ENCODE measurements at regions not wholly inside any gene's neighbourhood (a gene's known extent, or its start where the extent isn't known, plus 50 kb on each side); places are given as distances from the start of the nearest gene placed in this dataset.

DNA sequence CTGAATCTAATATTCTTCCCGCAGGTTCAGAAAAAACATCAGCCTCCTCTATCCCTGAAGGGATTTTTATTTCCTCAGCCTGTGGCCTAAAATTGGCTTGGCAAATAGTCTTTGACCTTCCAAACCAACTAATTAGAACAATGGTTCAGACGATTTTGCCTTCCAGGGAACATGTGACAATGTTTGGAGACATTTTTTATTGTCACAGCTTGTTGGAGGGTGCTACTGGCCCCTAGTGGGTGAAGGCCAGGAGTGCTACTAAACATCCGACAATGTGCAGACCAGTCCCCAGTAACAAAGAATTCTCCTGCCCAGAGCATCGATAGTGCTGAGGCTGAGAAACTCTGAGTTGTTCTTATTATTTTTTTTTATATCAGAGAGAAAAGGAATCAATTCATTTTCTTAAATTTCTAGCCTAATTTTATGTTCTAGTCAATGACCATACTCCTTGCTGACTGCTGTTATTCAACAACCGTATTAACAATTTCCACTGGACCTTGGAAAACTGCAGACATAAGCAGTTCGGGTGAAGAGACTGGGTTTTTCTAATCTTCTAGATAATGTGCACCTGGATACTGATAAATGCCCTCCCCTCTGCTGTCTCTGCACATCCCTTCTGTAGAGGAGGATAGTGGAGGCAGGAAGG lies 280.7 kb downstream of the LMX1A start:
- intact Hi-C loops (cut with DNase I): loop anchor here (10.0 kb wide), 2 partner anchors 911 to 1711 kb away; no protein-coding TSS in a partner anchor
- no peak for DNase-seq (ENCODE audit: low spot score)

DNA sequence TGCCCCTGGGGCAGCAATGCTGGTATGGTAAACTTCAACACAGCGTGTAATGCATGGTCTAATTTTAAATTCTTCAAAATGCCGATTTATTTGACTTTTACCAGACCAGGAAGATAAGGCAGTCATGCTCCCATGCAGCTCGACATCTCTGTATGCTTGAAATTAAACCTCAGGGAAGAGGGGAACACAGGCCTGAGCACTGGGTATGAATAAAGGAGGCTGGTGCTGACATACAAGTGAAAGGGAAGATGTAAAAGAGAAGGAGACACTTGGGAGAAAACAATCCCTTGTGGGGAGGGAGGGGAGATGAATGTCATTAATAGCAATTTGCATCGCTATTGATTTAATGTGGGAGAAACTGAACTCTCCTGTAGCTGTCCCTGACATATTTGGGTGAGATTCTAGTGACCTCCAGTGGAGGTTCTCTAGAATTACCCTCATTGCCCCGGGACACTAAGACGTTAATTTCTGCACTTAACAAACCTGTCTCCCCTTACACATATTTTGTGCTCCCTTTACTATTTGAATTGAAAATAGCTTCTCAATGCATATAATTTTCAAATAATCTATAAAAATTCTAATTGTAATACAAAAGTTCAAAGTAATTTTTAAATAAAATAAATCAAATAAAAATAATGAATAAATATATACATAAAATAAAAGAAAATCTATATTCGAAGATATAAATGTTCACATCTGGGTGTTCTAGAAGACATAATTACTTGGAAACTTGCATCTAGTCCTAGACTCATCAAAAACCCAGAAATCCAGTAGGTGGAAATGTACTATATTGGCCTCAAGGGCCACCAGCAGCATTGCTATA lies 283.1 kb downstream of the LMX1A start:
- no peak for DNase-seq (ENCODE audit: low spot score)
- intact Hi-C loops (cut with DNase I): loop anchor here (5.0 to 10.0 kb wide), 4 partner anchors 909 to 1709 kb away; no protein-coding TSS in a partner anchor

DNA sequence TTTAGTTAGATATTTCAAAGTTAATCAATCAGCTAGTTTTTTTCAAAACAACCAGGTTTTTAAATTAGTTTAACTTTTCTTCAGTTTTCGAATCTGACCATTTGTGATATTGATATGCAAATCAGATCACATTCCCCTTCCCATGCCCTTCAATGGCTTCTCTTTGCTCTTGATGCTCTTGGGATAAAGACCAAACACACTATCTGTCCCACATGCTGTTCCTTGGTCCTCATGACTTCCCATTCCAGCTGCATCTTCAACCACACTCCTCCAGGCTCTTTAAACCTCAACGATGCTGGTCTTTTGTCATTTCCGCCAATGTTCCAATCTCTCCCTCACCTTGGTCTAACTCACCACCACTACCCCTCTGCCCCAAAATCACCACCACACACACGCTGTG lies 285.8 kb downstream of the LMX1A start:
- intact Hi-C loops (cut with DNase I): loop anchor here (5.0 to 10.0 kb wide), 4 partner anchors 906 to 1706 kb away; no protein-coding TSS in a partner anchor

DNA sequence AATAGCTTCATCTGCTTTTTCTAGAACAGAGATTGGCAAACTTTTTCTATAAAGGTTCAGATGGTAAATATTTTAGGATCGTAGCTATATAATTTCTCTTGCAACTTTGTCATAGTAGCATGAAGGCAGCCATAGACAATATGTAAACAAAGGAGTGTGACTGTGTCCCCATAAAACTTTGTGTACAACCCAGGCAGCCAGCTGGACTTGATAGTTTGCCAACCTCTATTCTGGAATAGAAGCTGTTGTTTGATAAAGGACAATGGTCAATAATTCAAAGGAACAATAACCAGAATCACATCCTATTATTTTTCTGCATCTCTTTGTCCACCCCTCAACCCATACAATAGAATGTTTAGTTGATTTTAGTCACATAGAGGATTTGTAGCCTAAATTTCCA lies 286.7 kb downstream of the LMX1A start:
- intact Hi-C loops (cut with DNase I): loop anchor here (5.0 to 10.0 kb wide), 4 partner anchors 905 to 1705 kb away; no protein-coding TSS in a partner anchor

More for the DNA sequence above, 285.8 kb downstream of the LMX1A start:
- DNase-seq (ENCODE audit: low spot score): no peak

DNA sequence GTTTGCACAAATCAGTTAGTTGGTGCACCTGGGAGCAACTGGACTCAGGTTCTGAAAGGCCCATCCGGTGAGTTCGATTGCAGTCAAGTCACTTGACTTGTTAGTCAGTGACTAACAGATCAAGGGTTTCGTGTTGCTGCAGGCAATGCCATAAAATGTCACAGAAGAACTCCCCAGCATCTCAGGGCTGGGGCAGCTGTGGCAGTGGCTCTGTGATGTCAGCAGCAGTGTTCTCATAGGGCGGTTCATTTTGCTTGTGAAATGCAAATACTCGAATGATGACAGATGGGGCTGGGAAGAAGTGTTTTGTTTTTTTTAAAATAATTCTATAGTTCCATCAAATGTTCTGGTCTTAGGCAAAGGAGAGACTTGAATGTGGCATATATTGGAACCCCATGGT lies 287.8 kb downstream of the LMX1A start:
- intact Hi-C loops (cut with DNase I): no loop called here

More for the DNA sequence above, 286.7 kb downstream of the LMX1A start:
- DNase-seq (ENCODE audit: low spot score): no peak

DNA sequence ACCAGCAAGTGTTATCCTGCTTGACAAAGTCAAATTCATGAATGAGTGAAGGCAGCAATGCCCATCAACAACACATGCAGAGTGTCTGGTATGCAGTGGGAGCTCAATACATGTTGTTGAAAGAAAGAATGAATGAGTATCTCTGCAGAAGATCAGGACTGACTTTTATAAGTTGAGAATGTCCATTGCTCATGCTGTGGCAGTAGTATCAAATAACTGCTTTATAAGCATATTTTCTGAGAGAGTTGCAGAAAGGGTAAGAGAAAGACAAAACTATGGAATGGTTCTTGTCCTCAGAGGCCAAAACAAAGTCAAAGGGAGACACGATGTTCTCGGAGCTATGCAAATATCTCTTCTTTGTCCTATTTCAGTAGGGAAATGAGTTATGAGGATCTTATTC lies 288.7 kb downstream of the LMX1A start:
- intact Hi-C loops (cut with DNase I): no loop called here

More for the DNA sequence above, 287.8 kb downstream of the LMX1A start:
- DNase-seq (ENCODE audit: low spot score): no peak

DNA sequence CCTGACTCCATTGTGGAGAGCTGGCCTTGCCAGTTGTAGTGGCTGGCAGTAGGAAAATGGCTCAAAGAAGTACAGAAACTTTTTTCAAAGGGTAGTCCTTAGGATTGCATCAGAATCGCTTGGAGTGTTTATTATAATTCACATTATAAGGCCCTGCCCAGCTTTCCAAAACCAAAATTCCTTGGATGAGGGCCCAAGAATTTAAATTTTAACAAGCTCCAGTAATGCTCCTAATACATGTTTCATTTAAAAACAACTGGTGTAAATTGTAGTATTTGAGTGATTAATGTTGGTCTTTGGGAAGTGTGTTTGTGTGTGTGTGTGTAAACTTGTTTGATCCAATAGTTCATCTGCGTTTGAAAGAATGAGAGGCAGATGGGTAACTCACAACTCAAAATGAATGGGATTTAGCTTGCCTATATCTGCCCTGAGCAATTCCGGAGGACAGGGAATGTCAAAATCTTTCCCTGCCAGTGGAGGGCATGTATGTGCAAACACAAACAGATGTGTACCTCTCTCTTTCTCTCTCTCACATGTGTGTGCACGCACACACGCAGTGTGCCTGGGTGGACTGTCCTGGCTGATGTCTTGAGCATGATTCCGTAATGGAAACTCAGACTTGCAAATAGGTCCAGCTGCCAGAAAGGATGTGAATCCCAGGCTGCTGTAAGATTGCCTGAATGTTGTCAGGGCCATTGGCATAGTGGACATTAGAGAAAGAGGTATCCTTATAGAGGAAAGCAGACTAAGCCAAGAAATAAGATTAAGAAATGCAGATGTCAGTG lies 293.1 kb downstream of the LMX1A start:
- intact Hi-C loops (cut with DNase I): no loop called here
- no peak for DNase-seq (ENCODE audit: low spot score)

More for the DNA sequence above, 288.7 kb downstream of the LMX1A start:
- DNase-seq (ENCODE audit: low spot score): no peak

DNA sequence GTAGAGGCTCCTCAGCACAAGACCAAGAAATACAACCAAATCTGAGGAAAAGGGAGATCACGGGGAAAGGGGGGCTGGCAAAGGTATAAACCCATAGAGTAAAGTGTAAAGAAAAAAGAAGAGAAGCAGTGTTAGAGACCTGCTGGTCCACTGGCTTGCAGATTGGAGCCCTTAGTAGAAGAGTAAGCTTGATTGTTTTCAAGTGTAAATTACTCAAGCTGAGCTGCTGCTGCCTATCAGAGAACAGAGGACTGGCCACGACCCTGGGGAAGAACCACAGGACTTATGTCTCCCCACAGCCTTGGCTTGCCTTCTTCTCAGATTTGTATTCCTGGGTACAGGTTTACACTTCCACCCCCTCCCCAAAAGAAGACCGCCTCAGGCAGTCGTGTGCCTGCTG lies 294.2 kb downstream of the LMX1A start:
- intact Hi-C loops (cut with DNase I): no loop called here
- DNase-seq (ENCODE audit: low spot score): no peak

DNA sequence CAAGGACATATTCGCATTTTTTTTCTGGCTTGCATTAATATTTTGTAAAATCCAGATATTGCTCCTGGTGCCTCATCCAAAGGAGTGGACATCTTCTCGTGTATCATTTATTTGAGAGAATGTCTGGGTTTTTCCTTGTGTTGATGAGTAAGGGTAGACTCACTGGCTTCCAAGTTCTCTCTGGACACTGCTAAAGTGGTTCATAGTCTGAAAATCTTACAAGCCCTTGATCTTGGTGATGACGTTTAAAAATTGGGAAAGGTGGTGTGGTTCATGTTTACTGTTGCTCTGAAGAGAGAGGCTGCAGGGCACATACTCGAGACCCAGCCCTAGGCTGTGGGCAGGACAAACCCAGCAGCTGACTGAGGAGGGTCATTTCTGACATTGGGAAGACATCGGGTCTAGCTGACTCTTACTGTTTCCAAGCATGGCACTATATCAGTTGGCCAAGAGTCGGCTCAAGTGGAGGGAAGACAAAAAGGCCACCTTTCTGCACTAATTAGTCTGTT lies 296.2 kb downstream of the LMX1A start:
- no peak for DNase-seq (ENCODE audit: low spot score)
- intact Hi-C loops (cut with DNase I): no loop called here

DNA sequence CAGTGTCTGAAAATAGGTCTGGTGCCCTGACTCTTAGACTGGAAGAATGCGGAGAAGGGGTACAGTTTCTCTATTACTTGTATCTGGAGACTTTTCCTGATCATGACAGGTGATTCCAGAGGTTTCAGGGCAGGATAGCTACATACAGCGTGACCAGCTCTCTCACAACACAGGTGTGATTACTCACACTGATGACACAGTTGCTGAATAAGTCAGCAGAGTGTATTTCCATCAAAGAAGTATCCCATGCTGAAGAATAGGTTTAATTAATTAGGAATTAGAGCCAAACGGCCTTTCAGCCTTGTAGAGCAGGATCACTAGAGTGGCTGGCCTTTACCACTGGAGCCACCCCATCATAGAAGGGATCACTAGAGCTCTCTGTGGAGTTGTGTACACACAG lies 298.6 kb downstream of the LMX1A start:
- intact Hi-C loops (cut with DNase I): no loop called here
- no peak for DNase-seq (ENCODE audit: low spot score)

DNA sequence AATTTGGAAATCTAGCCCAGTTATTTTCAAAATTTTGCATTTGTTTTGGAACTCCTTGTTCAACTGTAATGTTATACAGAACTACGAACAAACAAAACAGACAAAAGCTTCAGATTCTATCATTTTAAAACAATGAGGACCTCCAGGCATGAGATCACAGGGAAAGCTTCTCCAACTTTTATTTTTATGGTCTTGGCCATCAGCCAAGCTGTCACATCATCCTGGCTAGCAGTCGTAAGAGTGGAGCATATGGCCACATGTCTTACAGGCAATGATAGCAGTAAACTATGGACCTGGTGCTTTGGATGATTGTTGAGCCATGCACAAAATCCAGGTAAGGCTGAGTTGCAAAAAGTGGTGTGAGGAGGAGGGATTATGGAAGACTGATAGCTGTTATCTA lies 299.6 kb downstream of the LMX1A start:
- no peak for DNase-seq (ENCODE audit: low spot score)
- intact Hi-C loops (cut with DNase I): no loop called here

DNA sequence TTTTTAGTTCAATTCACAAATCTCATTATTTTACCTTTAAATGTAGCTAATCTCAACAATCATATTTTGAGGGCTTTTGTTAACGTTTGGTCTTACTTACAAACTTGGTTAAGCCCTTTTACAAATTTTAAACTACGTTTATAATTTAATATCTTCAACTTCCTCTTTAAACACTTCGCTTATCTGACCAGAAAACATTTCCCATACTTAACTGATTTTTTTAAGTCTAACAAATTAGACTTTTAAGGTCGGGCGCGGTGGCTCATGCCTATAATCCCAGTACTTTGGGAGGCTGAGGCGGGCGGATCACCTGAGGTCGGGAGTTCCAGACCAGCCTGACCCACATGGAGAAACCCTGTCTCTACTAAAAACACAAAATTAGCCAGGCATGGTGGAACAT lies 300.9 kb downstream of the LMX1A start:
- intact Hi-C loops (cut with DNase I): no loop called here
- DNase-seq (ENCODE audit: low spot score): no peak

DNA sequence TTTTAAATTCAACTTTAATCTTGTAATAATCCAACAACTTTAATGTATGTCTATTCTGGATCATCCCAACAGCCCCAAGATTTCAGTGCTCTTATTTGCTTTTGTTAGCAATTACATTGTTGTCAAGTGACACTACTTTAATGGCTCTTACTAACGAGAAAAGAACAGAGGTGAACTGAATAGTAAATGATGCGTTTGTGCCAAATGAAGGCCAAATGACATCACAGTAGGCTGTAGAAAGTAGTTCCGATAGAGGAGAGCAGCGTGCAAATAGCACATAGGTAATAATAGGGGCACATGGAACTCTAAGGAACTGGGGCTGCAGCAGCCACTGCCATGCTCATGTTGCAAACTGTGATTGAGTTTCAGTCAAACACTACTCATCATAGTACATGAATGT lies 301.9 kb downstream of the LMX1A start:
- intact Hi-C loops (cut with DNase I): no loop called here
- DNase-seq (ENCODE audit: low spot score): no peak

DNA sequence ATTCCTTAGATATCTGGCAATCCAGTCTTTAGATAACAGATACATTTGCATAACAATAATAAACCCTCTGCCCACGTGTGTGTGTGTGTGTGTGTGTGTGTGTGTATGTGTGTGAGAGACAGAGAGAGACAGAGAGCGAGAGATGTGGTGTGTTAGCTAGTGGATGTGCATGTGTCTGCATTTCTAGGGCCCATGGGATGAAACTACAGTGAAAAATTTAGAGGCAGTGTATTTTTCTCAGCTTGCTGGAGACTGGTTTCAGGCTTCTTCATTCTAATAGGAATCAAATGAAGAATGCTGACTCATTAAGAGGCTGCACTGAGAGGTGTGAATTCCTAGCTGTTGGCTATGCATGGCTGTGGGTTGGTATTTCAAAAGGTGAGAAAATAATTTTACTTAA lies 303.2 kb downstream of the LMX1A start:
- no peak for DNase-seq (ENCODE audit: low spot score)
- intact Hi-C loops (cut with DNase I): no loop called here

DNA sequence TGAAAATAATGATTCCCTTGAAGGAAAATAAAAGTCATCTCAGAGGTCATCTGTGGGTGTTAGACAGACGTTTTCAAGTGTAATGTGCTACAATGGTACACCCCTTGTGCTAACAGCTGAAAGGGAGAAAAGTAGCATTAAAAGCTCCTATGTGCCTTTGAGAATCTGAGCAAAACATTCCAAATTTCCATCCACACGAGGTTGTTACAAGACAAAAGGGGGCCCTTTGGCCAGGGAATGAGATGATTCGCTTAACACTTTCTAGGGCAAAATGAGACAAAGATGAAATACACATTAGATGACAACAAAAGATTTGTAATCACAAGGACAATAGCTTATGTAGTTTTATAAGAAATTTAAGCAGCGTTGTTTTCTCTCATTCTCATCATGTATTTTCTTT lies 303.6 kb downstream of the LMX1A start:
- no peak for DNase-seq (ENCODE audit: low spot score)
- intact Hi-C loops (cut with DNase I): no loop called here

DNA sequence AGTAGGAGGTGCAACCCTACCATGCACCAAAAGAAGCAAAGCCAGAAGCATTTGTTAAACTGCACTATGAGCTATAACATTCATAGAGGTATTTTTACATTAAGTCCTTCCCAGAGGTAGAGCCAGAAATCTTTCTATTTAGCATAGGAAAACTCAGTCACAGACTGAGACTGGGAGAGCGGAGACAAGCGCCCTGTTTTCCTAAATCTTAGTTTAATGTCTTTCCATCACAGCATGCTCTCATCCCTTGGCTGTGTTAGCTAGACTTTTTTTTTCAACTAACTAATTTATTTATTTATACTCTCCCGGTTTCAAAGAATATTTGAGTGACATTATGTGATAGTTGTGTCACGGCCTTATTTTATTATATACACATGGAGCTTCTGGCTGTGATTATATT lies 304.1 kb downstream of the LMX1A start:
- DNase-seq (ENCODE audit: low spot score): no peak
- intact Hi-C loops (cut with DNase I): no loop called here

DNA sequence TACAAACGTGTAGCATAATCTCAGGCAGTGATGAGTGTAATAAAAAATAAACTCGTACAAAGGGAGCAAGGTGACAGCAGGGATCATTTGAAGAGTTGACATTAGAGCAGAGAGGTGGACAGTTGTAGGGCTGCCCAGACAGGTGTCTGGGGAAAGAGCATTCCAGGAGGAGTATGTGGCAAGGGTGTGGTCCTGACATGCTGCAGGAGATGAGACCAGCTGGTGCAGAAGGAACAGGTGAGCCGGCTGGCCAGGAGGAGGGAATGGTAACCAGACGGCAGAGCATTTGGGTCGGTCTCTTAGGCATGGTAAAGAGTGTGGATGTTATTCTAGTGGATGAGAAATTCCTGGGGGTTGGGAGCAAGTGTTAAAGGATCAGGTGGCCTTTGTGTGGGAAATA lies 306.3 kb downstream of the LMX1A start:
- DNase-seq (ENCODE audit: low spot score): no peak
- intact Hi-C loops (cut with DNase I): no loop called here

DNA sequence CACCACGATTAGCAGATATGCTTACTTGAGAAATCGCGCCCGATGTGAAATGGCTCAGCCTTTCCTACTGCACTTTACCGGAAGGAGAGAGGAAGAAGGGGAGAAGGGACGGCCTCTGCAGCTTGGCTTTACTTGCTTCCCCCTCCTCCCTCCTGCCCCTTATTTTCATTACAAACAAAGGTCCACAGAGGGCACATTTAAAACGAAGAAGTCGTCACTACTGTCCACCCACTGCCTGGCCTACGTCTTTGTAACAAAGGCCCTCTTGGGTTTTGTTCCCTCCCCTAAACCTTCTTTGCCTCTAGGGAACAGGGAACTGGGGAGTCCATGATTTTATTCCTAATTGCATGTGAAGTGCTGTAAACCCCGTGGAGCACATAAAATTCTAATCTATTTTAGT lies 308.5 kb downstream of the LMX1A start:
- intact Hi-C loops (cut with DNase I): no loop called here
- DNase-seq (ENCODE audit: low spot score): no peak

DNA sequence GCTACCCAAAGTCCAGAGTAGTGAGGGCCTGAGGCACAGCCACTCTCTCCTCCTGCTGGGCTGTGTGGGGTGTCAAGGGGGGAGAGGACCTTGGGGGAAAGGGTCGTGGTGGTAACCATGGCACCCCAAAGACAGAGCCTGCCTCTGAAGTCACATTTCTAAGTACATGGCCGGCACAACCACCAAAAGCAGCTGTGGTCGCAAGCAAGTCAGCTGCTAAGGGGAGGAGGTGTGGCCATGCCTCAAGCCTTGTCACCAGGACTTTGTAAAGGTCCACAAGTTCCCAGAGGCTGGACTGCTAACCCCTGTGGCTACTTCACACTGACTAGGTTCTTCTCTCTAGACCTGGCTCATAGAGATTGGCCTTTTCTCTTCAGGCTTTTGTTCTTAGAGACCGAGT lies 310.6 kb downstream of the LMX1A start:
- intact Hi-C loops (cut with DNase I): no loop called here
- no peak for DNase-seq (ENCODE audit: low spot score)

DNA sequence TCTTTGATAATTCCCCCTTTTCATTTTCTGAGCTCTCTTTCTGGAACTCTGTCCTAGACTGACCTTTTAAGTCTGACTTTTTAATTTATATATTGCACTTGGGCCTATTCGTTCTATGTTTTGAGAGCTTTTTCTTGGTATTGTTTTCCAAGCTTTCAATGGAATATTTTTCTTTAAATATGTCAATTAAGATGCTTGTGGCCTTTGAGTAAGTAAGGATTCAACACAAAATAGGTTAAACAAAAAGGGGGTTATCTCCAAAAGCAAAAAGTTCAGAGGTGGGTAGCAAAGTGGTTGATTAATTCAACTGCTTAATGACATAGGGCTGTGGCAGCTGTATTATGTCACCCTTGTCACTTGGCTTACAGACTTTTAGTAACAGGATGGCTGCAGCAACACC lies 315.9 kb downstream of the LMX1A start:
- intact Hi-C loops (cut with DNase I): no loop called here

More for the DNA sequence above, 315.9 kb downstream of the LMX1A start:
- DNase-seq (ENCODE audit: low spot score): no peak

Measured in cardiac septum (tissue), 1 donor.